Stimulated activated CD8-positive, alpha-beta memory T cell treated with anti-CD3 and anti-CD28 coated beads, Interleukin-7, amount 100 ng/mL, for 1 hour (primary cell): ENCODE measurements at regions not wholly inside any gene's neighbourhood (a gene's known extent, or its start where the extent isn't known, plus 50 kb on each side); places are given as distances from the start of the nearest gene placed in this dataset.

Source experiments
- DNase-seq, 2 donors: peaks; one replicate each; pipeline ENCODE4 v3.0.0-alpha.2; 2020; ENCODE audit warnings: low read depth in 2 of 2

DNA sequence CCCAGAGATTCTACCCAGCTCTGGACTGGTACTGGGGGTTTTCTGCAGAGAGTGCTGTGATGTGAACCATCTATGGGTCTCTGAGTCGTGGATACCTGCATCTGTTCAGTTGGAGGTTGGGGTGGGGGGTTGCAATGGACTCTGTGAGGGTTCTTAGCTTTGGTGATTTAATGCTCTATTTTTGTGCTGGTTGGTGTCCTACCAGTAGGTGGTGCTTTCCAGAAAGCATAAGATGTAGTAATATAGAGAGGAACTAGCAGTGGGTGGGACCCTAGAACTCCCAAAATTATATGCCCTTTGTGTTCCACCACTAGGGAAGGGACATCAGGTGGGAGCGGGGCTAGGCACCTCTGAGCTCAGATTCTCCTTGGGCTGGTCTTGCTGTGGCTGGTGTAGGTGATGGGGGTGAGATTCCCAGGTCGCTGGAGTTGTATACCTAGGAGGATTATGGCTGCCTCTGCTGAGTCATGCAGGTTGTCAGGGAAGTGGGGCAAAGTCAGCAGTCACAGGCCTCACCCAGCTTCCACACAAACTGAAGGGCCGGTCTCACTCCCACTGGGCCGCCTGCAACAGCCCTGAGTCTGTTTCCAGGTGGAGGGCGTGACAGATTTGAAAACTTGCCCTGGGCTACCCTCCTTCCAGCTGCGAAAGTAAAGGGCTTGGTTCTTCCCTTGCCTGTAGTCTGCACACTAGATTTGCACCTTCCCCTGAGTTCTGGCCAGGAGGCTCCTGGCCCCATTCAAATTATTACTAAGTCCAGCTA lies 573.0 kb upstream of the SLITRK1 start:
- DNase-seq = no peak

DNA sequence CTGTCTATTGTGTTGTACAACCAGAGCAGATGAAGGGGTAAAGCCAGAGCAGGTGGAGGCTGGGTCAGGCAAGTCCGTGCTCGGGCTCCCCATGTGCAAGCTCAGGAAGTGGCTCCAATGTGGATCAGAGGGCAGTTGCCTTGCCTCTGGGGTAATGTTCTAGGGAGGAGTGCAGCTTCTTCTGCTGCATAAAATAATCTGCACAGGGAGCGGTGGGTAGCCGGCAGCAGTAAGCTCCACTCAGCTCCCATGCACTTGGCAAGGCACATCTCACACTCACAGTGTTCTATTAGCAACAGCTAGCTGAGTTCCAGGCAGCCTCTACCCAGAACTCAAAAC lies 565.3 kb upstream of the SLITRK1 start:
- DNase-seq = no peak

DNA sequence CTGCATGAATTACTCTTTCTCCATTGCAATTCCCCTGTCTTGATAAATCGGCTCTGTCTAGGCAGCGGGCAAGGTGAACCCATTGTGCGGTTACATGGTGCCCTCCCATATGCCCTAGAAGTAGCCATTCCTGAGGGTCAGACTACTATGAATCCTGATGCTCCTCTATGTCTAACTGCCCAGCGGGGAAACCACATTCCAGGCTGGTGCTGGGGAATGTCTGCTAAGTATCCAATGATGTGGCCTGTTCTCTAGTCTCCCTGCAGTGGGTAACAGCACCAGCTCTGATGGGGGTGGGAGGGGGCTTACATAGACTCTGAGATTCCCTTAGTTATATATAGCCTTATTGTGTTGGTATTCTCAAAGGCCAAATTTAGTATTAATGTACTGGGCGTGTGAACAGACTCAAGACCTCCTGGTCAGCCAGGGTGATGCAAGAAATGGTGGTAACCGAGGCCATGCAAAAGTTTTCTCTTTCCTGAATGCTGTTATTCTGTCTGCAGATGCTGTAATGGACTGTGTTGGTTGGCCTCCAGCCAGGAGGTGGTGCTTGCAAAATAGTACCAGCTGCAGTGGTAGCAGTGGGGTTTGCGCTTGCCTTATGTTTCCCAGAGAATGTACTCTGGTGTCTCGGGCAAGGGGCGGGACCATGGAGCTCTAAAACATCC lies 564.8 kb upstream of the SLITRK1 start:
- DNase-seq = no peak

DNA sequence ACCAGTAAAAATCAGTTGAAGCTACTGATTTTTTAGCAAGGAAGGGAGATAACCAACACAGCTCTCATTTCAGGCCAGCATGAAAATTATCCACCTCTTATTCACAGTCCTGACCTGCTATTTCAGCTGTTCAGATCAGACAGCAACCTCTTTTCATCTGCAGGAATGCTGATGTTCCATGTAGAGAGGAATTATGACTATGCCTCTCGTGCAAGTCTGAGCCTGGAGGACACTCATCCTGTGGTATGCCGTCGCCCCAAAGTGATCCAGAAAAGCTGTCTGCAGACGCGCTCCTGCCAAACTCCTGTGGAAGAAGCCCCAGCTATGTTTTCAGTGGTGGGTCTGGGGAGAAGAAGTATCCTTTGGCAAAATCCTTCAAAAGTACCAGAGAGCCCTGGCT lies 563.5 kb upstream of the SLITRK1 start:
- no peak for DNase-seq

DNA sequence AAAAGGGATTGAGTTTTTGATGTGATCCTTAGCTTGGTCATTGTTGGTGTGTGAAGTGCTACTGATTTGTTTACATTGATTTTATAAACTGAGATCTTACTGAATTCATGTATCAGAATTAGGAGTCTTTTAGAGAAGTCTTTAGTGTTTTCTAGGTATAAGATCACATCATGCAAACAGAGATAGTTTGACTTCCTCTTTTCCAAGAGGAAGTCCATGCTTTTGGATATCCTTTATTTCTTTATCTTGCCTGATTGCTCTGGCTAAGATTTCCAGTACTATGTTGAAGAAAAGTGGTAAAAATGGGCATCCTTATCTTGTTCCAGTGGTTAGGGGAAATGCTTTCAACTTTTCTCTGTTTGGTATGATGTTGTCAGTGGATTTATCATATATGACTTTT lies 561.2 kb upstream of the SLITRK1 start:
- DNase-seq = no peak

DNA sequence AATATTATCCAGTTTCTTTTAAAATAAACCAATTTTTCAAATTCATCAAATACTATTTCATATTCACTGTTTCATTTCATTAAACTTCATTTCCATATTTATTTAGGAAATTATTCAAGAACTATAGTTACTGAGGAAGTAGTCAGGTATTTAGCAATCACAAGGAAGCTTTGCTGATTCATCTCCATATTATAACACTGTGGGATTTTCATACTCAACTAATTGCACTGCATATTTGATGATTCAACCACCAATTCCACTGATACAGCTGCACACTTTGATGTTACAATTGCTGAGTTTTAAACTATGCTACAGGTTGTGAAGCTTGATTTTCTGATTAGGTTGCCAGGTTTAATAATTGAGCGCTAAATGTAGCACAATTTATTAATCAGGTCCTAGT lies 556.8 kb upstream of the SLITRK1 start:
- DNase-seq = no peak

DNA sequence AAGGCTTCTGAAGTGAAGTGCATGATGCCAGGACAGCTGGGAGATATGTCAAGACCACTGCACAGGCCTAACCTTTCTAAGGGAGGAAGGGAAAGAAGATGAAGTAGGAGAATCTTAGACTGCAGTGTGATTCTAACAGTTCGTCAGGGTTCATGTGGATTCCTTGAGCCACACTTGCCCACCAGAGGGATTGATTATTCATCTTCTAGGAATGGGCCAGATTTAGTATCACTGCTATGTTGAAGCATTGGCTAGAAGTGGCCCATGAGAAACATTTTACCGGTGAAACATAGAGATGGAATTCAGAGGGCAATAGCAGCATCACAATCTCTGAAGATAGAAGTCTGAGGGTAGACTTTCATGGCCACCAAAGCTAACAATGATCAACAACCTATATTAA lies 550.8 kb upstream of the SLITRK1 start:
- no peak for DNase-seq

DNA sequence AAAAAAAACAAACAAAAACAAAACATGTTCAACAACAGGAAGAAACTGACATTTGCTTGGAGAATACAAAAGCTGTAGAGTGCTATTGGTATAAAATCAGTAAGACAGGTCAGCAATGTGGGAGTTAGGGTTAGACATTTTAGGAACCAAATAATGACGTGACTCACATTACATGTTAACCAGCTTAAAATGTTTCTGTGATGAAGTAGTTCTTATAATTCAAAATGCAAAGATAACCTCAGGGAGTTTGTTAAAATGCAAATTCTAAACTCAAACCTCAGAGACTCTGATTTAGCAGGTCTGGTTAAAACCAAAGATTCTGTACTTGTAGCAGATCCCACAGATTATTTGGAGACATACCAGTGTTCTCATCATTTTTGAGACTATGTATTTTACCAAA lies 549.4 kb upstream of the SLITRK1 start:
- no peak for DNase-seq

DNA sequence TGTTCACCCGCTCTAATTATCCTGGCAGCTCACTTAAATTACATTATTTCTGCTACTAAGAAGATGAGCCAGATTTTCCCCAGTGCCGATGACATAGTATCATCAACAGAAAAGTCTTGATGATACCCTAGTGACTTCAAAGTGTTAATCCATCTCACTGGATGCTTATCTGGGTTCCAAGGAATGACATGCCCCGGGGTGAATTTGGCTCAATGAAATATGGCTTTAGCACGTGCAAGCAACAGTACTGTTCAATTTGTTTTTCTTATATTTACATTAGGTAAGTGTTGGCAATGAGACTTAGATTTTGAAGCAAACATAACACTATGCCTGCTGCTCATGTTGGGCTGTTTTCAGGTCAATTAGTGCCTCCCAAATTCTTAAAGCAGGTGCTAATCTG lies 548.2 kb upstream of the SLITRK1 start:
- DNase-seq = no peak

DNA sequence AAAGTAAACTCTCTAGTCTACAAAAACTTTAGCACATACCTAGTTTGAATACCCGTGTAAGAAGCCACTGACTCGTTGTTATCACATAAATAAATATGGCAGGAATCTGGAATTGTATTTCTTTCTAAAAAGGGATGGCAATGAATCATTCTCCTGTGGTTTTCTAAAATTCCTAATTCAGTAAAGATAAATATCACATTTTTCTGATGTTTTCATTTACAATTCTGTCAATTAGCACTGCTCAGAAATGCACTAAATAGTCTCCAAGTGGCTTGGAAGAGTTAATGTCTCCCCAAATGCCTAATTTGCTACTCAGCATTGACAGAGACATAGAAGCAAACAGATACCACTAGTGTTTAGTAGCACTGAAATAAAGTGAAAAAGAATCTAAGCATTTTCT lies 547.7 kb upstream of the SLITRK1 start:
- no peak for DNase-seq

DNA sequence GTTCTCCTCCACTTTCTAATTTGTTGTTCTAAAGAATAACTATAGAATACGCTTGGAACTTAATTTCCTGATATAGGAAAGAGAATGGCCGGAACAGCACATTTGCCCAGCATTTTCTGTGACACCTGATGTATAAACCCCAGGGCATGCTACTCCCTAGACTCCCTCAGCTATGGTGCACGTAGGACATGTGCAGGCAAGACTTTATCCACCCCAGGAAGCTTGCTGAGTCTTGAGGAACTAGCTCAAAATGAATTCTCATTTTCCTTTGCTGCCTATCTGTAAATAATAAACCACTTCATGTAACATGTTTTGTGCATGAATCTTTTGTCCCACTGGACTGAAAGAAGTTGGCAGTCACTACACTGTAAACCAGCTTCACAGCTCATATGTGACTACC lies 535.8 kb upstream of the SLITRK1 start:
- DNase-seq = no peak

DNA sequence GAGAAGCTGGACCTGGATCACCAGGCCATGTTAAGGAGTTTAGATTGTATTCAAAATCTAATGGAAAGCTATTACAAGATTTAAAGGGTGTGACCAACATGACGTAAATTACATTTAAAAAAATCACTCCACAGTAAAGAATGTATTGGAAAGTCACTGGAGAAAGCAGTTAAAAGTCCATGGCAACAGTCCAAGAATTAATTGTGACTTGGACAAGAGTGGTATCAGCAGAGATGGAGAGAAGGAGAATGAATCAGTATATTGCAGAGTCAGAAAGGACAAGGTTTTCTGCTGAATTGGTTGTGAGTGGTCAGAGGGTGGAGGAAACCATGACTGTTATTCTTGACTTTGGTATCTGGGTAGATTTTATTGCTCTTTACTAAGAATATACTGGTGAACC lies 535.1 kb upstream of the SLITRK1 start:
- DNase-seq = no peak

DNA sequence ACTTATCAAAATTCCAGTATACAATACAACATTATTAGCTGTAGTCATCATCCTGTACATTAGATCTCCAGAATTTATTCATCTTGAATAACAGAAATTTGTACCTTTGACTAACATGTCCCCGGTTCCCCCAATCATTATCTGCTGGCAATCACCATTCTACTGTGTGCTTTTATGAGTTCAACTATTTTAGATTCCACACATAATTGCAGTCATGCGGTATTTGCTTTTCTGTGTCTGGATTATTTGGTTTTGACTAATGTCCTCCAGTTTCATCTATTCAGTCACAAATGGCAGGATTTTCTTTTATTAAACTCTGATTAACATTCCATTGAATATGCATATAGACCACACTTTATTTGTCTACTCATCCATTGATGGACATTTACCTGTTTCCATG lies 530.7 kb upstream of the SLITRK1 start:
- no peak for DNase-seq

DNA sequence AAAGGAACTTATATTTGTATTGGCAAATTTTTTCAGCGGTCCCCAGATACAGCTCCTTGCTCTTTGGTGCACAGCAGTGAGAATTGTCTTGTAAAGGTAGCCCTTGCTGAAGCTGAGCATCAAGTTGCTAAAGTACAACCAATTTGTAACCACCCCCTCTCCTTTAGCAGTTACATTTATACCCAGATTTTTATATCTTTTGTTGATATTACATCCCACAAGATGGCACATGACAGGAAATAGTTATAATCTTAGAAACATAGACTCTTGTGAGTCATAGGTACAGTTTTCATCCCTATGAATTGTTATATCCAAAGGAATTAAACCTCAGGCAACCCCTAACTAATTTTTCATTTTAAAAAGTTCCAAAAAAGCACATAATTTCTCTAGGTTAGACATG lies 523.0 kb upstream of the SLITRK1 start:
- DNase-seq = no peak

DNA sequence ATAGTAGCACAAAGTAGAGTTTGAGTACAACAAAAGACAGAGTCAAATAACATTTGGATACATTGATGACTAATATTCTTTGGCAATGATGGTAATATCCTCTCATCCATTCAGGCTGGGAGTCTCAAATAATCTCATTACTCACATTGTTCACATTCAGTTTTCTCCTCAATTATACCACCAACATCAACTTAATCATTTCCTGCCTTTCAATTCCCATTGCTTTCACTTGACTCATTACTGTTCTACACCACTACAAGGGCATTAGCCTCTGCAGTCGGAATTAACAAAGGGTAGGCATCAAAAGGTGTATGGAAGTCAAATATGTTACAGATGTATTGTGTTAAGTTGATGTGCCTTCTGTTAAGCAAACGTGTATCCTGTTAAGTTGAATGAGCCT lies 518.4 kb upstream of the SLITRK1 start:
- DNase-seq = no peak

DNA sequence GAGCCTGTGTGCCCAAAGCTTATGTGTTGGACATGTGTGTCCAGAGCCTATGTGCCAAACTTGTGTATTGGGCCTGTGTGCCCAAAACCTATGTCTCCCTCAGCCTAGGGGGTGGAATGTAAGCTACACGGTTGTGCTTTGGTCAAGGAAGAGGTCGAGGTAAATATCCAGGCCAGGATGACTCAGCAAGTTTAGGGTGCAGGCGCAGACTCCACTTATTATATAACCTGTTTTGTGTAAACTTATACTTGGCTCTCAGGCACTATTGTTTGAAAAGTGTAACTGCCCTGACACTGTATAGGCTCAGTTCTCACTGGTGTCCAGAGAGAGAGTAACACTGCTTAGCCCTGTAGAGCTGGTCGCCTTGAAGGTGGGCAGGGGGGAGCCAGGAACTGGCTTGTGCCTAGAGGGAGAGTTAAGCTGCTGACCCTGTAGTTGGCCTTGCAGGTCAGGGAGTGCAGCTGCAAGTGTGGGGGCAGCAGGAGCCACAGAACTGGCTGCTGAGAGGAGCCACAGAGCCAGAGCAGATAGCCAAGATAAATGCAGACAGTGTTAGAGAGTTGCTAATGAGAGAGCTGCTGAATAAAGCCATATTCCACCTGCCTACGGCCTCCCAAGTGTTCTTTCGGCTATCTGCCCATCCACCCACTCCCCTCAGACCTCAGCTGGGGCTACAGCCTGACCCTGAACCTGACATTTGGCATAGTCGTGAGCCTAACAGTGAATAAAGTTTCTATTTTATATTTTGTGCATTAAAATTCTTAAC lies 517.2 kb upstream of the SLITRK1 start:
- DNase-seq = no peak

DNA sequence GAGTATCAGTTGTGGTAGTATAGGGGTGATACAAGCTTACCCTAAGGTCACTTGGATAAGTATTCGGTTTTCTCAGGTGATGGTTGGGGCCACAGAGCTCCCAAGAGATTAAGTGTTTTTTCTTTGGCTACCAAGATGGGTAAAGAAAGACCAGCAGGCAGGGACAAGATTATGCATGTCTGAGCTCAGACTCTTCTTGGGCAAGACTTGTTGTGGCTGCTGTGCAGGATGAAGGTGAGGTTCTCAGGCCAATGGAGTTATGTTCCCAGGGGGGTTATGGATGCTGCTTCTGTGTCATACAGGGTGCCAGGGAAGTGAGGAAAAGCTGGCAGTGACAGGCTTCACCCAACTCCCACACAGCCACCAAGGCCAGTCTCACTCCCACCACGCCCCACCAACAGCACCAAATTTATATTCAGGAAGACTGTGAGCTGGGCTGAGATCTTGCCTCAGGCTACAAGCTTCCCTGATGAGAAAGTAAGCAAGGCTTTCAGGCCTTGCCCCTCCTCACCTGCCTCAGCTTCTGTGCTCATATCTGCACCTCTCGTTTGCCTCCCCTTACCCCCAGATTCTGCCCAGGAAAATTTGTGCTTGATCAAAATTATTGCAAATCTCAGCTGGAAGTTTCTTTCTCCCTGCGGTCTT lies 511.8 kb upstream of the SLITRK1 start:
- no peak for DNase-seq

DNA sequence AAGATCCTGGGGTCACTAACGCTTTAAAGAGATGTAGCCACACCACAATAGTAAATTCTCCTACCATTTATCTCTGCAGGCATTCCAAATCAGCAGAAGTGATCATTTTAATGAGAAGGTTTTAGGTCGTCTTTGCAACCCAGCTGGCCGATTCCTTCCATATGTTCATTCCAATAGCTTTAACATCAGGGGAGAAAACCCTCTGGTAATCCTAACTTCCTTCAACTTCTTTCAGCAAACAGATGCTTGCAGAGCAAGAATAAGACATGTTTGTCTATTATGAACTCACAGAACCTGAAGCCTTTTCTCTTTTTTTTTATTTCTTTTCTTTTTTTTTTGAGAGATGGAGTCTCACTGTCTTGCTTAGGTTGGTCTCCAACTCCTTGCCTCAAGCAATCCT lies 498.6 kb upstream of the SLITRK1 start:
- DNase-seq = no peak

DNA sequence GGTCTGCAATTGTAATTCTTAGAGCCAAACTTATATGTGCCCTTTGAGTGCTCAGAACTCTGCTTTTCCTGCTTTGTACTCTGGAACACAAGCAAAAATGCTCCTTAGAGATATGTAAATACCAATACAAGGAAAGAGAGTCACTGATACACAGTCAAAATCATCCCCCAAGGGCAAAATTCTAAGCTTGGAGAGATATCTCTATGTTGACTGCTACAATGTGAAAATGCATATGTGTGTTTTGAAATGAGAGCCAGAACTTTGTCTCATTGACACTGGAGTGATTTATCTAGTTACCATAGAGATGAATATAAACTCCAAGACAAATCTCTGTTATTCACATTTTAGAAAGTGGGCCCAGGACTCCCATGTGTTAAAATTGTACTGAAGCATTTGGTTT lies 494.8 kb upstream of the SLITRK1 start:
- no peak for DNase-seq

DNA sequence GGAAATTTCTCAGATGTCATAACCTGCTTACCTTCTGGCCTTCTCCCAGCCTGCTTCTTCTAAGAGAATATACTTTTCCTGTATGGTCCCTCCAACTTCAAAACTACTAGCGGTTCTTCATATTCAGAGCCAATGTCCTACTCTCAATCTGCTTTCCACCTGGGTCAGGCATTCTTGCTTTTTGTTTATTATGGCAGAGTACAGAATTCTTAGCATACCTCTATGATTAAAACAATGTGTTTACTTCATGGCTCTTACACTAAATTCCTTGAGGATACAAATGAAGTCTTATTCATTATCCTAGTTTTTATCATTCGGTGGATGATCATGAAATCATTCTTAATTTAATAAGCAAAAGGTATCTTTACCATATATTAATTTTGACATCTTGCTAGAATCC lies 484.2 kb upstream of the SLITRK1 start:
- no peak for DNase-seq

DNA sequence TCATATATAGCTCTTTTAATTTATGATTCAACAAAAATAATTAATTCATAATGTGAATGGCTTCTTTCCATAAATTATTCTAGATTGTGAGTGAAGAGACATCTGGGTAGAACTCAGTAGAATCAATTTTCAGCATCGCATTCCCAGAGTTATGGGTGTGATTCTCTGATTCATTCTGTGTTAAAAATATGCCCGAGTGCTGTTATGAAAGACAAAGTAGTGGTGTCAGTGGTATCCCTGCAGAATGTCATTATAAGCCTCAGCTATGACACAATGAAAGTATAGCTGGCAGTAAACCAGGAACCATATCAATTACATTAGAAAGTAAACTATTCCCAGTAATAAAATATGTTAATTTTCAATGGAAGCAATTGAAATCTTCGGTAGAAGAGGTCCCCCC lies 480.5 kb upstream of the SLITRK1 start:
- no peak for DNase-seq

DNA sequence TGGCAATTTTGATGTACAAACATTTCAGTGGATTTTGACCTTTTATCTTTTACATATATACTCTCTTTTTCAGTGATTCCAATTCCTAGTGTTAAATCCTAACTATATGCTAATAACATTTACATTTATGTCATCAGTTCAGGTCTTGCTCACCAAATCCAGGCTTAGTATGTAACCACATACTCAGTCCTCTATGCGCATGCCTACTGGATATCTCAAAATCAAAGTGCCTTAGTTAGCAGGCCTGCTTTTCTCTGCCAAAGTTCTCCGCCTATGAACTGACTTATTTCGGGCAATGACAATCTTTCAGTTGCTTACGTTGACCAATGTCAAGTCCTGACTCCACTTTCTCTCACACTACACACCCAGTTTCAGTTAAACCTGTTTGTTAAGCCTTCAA lies 478.5 kb upstream of the SLITRK1 start:
- no peak for DNase-seq

DNA sequence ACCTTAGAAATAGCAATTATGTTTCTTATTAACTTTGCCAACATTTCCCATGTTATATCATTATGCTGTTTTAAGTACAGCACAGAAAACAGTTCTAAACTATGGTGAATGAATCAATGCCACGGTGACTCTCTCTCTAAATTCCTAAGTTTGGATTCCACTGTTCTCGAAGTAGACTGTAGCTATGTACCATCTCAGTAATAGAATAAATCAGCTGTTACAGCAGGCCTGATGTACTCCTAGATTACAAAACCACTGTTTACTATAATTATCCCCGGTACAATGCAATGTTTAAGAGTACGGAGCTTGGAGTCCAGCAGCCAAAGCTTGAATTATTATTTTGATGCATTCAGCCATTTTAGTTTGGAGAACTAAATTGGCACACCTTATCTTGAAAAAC lies 476.3 kb upstream of the SLITRK1 start:
- no peak for DNase-seq
